Erythroblast (primary cell): ENCODE measurements at regions not wholly inside any gene's neighbourhood (a gene's known extent, or its start where the extent isn't known, plus 50 kb on each side); places are given as distances from the start of the nearest gene placed in this dataset.

Experiments
- GATA1 ChIP-seq: IDR thresholded peaks from 2 replicates; pipeline ENCODE4 v1.6.1; 2011; ENCODE audit warnings: low read depth, mild to moderate bottlenecking, control low read depth, low read length, moderate library complexity
- POLR2A ChIP-seq: IDR thresholded peaks from 2 replicates; pipeline ENCODE4 v1.6.1; 2011; ENCODE audit warnings: mild to moderate bottlenecking, low read length

DNA sequence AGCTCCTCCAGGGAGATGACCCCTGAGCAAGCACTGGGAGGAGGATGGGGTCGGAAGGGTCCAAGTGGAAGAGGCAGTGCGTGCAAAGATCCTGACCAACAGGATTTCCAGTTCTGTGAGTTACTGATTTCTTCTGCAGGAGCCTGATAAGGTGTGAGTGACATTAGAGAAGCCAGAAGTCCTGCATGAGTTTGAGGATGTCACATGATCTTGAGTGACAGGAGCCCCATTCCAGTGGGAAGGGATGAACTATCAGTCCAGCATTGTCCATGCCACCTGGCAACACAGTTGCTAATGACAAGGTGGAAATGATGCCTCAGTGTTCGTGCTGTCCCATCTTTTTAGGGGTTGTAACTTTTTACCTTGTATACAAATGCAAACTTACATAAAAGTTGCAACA lies 285.1 kb upstream of the HDAC4 start:
- TF ChIP-seq POLR2A (no peak), GATA1 (no peak)
